Heart left ventricle (tissue), 16 donors: ENCODE measurements at regions not wholly inside any gene's neighbourhood (a gene's known extent, or its start where the extent isn't known, plus 50 kb on each side); places are given as distances from the start of the nearest gene placed in this dataset.

Experiments
- ATAC-seq, 4 donors: fragments of 200-7000 bp; cut with Tn5 transposase; one replicate each; pipeline ENCODE4 v1.9.1; 2020 to 2022; ENCODE audit warnings: moderate library complexity in 4 of 4, mild to moderate bottlenecking in 3 of 4, moderate number of reproducible peaks in 1 of 4
- DNase-seq, 5 donors: peaks; one replicate each; pipeline ENCODE4 v3.0.0-alpha.2; 2020
- H3K27ac ChIP-seq, 12 donors: fragments of 200-600 bp; sonication (generic) in 4 of 12; one replicate each; pipeline versions ENCODE4 v1.5.0 to v1.8.0; 2016 to 2022; ENCODE audit warnings: mild to moderate bottlenecking in 2 of 12
- H3K27me3 ChIP-seq, 9 donors: fragments of 200-600 bp; sonication (generic) in 2 of 9; one replicate each; pipeline versions ENCODE4 v1.5.1 to v1.8.0; 2016 to 2022; ENCODE audit warnings: mild to moderate bottlenecking in 3 of 9
- H3K36me3 ChIP-seq, 9 donors: fragments of 200-600 bp; sonication (generic) in 2 of 9; one replicate each; pipeline versions ENCODE4 v1.5.0 to v1.8.0; 2018 to 2022; ENCODE audit warnings: mild to moderate bottlenecking in 2 of 9
- H3K4me1 ChIP-seq, 12 donors: fragments of 200-600 bp; sonication (generic) in 4 of 12; one replicate each; pipeline versions ENCODE4 v1.5.0 to v1.8.0; 2016 to 2022; ENCODE audit warnings: mild to moderate bottlenecking in 3 of 12
- H3K4me3 ChIP-seq, 12 donors: fragments of 200-600 bp; sonication (generic) in 4 of 12; one replicate each; pipeline versions ENCODE4 v1.5.0 to v1.8.0; 2017 to 2022; ENCODE audit warnings: mild to moderate bottlenecking in 9 of 12, moderate library complexity in 4 of 12
- H3K9me3 ChIP-seq, 12 donors: fragments of 200-600 bp; sonication (generic) in 4 of 12; one replicate each; pipeline versions ENCODE4 v1.5.0 to v1.8.0; 2016 to 2022; ENCODE audit warnings: mild to moderate bottlenecking in 1 of 12
- CTCF ChIP-seq, 12 donors: fragments of 200-600 bp; sonication (generic) in 4 of 12; IDR thresholded peaks; one replicate each; pipeline versions ENCODE4 v1.5.0 to v1.8.0; 2018 to 2022; ENCODE audit warnings: antibody characterized with exemption in 12 of 12, mild to moderate bottlenecking in 5 of 12
- POLR2A ChIP-seq, 2 donors: fragments of 450-650 bp; IDR thresholded peaks; one replicate each; pipeline ENCODE4 v1.6.1; 2017; ENCODE audit warnings: antibody characterized with exemption in 2 of 2, mild to moderate bottlenecking in 2 of 2, moderate library complexity in 2 of 2
- WGBS, 4 donors: extraction: QIAGEN DNeasy Blood & Tissue Kit in 2 of 4; methylation state at CpG; one replicate each; pipeline versions ENCODE4 v1.1.5 to v1.1.7; 2013 to 2018; 5-methylcytosine and 5-hydroxymethylcytosine counted together
- intact Hi-C, 10 donors: fragments of 100-400 bp; cut with DNase I; formaldehyde crosslinking; loops; one replicate each; pipeline versions ENCODE4 v1.11.1 to v1.14.2; 2022
- donor health status: ischemic (EF 13 %, LVEDD 7.1; RV severe dilation, severe dysfunction).
- donor health status: healthy with polysubstance abuse.
- donor health status: DM: no; HTN: yes; CAD: no.
- donor health status: DM: no; HTN: no; CAD: no.
- donor health status: ischemic (EF 25% LVEDD 6.9; RV normal size, moderate dysfunction).
- donor health status: ischemic (EF 25% LVEDD 5.7; RV mildly dilated, moderate dysfunction).
- donor health status: healthy.
- donor health status: DM: yes; HTN: yes; CAD: no.
- donor health status: ischemic (EF 35%, LVEDD 5.7; RV mildly dilated, moderate dysfunction).
- donor health status: nonischemic (EF 11% LVEDD 7.7; RV severe dilation, severe dysfunction).
- donor health status: DM: yes; HTN: yes; CAD: no.
- donor health status: PGD.
- donor health status: ischemic (EF 29% LVEDD 5.4; RV normal size, mild dysfunction).
- donor health status: nonischemic (EF 23%, LVEDD 6.1; RV moderate dilation, normal function).

- peaks cover 0 to 1% (median 0%) of the 10 kb centered on the region in 9 donors for H3K27me3 ChIP-seq
- intact Hi-C loops, result no loop called here
- no peaks in the 10 kb centered on the region for H3K9me3 ChIP-seq
- TF ChIP-seq CTCF (IDR thresholded peaks at IDR 0.05) (no peak), POLR2A (IDR thresholded peaks at IDR 0.05) (no peak)
- H3K36me3 ChIP-seq, result no peaks in the 10 kb centered on the region
- no peak overlapping the region for H3K4me3 ChIP-seq
- no peak overlapping the region for H3K27ac ChIP-seq
- peaks cover 0 to 2% (median 0%) of the 10 kb centered on the region in 12 donors for H3K4me1 ChIP-seq
- WGBS, 4 donors, result 82 to 97% (median 86%) methylated on average over 3 of the region's 3 CpGs
- ATAC-seq, result no peak
- DNase-seq, result no peak
Observed at GRCh38 chr9:90064971-90065370, 460.2 kb downstream of the GADD45G start.

- Histone ChIP-seq H3K27ac (no peak overlapping the region), H3K4me1 (peaks cover 0 to 3% (median 0%) of the 10 kb centered on the region in 12 donors), H3K27me3 (peaks cover 0 to 3% (median 0%) of the 10 kb centered on the region in 9 donors), H3K36me3 (no peaks in the 10 kb centered on the region), H3K9me3 (no peaks in the 10 kb centered on the region), H3K4me3 (no peak overlapping the region)
- TF ChIP-seq POLR2A (IDR thresholded peaks at IDR 0.05), result no peak
- TF ChIP-seq CTCF (IDR thresholded peaks at IDR 0.05), result no peak
- DNase-seq (no peak), ATAC-seq (no peak)
- intact Hi-C loops, result no loop called here
- 90% methylated on average over 2 of the region's 2 CpGs for WGBS, 4 donors
Observed at GRCh38 chr9:90065851-90066250, 461.0 kb downstream of the GADD45G start.

DNA sequence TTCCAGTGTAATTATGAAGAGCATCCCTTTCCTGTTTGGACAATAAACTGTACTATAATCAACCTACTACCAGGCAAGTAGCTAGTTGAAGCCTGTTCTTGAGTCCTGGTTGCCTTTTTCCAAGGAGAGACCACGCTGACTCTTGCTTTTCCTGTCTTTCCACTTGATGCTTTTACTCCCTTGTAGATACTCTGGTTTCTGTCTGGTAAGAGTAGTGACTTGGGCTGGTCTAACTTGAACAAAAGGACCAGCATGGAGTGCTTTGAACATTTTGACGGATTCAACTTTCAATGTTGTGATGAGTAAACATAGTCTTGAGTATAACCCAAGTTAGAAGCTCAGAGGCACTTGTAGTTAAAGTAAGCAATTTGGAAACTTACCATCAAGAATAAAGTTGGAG, 464.3 kb downstream of the GADD45G start:
- Histone ChIP-seq H3K27ac (no peak overlapping the region), H3K9me3 (no peaks in the 10 kb centered on the region), H3K27me3 (peaks cover 0 to 8% (median 0%) of the 10 kb centered on the region in 9 donors), H3K4me3 (no peak overlapping the region), H3K36me3 (no peaks in the 10 kb centered on the region), H3K4me1 (peaks cover 0 to 3% (median 0%) of the 10 kb centered on the region in 12 donors)
- ATAC-seq, result no peak
- no peak for DNase-seq
- intact Hi-C loops, result no loop called here
- TF ChIP-seq CTCF (IDR thresholded peaks at IDR 0.05) (no peak), POLR2A (IDR thresholded peaks at IDR 0.05) (no peak)
- WGBS, 4 donors, result 69 to 85% (median 83%) methylated on average over 2 of the region's 2 CpGs

DNA sequence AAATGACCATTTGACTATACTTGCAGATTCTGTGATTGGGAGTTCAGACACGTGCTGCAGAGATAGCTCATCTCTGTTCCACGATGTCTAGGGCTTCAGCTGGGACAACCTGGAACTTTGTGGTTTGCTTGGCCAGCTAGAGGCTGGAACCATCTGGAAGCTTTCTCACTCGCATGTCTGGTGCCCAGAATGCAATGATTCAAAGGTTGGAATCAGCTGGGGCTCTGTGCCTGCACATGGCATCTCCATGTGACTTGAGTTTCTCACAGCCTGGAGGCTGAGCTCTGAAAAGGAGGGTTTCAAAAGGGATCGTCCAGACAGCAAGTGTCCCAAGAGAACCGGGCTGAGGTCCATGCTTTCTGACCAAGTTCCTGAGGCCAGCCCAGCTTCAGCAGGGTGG, 465.2 kb downstream of the GADD45G start:
- peaks cover 0 to 3% (median 0%) of the 10 kb centered on the region in 12 donors for H3K4me1 ChIP-seq
- no peak for TF ChIP-seq POLR2A (IDR thresholded peaks at IDR 0.05)
- no peak for TF ChIP-seq CTCF (IDR thresholded peaks at IDR 0.05)
- no peak overlapping the region for H3K4me3 ChIP-seq
- H3K9me3 ChIP-seq, result no peaks in the 10 kb centered on the region
- H3K27me3 ChIP-seq, result peaks cover 0 to 8% (median 0%) of the 10 kb centered on the region in 9 donors
- H3K27ac ChIP-seq, result no peak overlapping the region
- ATAC-seq, result no peak
- no peak for DNase-seq
- WGBS, 4 donors, result 68 to 84% (median 79%) methylated on average over 3 to 5 of the region's 5 CpGs
- intact Hi-C loops, result no loop called here
- H3K36me3 ChIP-seq, result no peaks in the 10 kb centered on the region
